MCF 10A (cell line): ENCODE measurements at regions not wholly inside any gene's neighbourhood (a gene's known extent, or its start where the extent isn't known, plus 50 kb on each side); places are given as distances from the start of the nearest gene placed in this dataset.

Experiments
- BruUV-seq: library from RNA; stranded (reverse); fragments of 400-500 nt; replicated peaks from 2 replicates; lab custom pipeline; 2021; lab: Mats Ljungman, UMichigan
- CTCF ChIA-PET: fragments of 300-600 bp; sonication (Branson Sonifier 250); formaldehyde crosslinking; extraction: SDS; loops from one replicate; lab custom pipeline; 2021; ENCODE audit warnings: antibody characterized with exemption, inconsistent platforms; lab: Yijun Ruan, JAX
- POLR2A ChIA-PET: fragments of 300-600, 350-650 bp; sonication (Branson Sonifier 250); formaldehyde crosslinking; extraction: SDS; loops from one replicate; lab custom pipeline; 2020; ENCODE audit warnings: antibody characterized with exemption, inconsistent platforms; lab: Yijun Ruan, JAX
- DNase-seq: peaks from one replicate; pipeline ENCODE4 v3.0.0-alpha.2; 2018; ENCODE audit not compliant: unreplicated experiment
- H3K27ac Mint-ChIP-seq: one replicate; pipeline ENCODE4 v1.8.0; 2022; ENCODE audit warnings: mild to moderate bottlenecking, low read depth, mixed read lengths; ENCODE audit not compliant: unreplicated experiment
- H3K27me3 Mint-ChIP-seq: one replicate; pipeline ENCODE4 v1.8.0; 2022; ENCODE audit warnings: mixed read lengths; ENCODE audit not compliant: insufficient read depth, unreplicated experiment
- H3K36me3 Mint-ChIP-seq: one replicate; pipeline ENCODE4 v1.8.0; 2022; ENCODE audit warnings: mild to moderate bottlenecking, moderate library complexity, mixed read lengths; ENCODE audit not compliant: insufficient read depth, unreplicated experiment
- H3K4me1 Mint-ChIP-seq: one replicate; pipeline ENCODE4 v1.8.0; 2022; ENCODE audit warnings: mixed read lengths; ENCODE audit not compliant: insufficient read depth, unreplicated experiment
- H3K4me3 Mint-ChIP-seq: one replicate; pipeline ENCODE4 v1.8.0; 2022; ENCODE audit warnings: mild to moderate bottlenecking, moderate library complexity, mixed read lengths; ENCODE audit not compliant: unreplicated experiment
- H3K9me3 Mint-ChIP-seq: one replicate; pipeline ENCODE4 v1.8.0; 2022; ENCODE audit warnings: mixed read lengths; ENCODE audit not compliant: unreplicated experiment
- intact Hi-C: fragments of 100-400 bp; cut with micrococcal nuclease; formaldehyde crosslinking; loops from 2 replicates; pipeline ENCODE4 v1.14.1; 2022
- TF ChIP-seq, protein P1 (sequence below): fragments of 200-600 bp; IDR thresholded peaks from one replicate; pipeline ENCODE4 v1.8.0; 2022; ENCODE audit warnings: antibody characterized with exemption, mild to moderate bottlenecking; ENCODE audit not compliant: unreplicated experiment

DNA sequence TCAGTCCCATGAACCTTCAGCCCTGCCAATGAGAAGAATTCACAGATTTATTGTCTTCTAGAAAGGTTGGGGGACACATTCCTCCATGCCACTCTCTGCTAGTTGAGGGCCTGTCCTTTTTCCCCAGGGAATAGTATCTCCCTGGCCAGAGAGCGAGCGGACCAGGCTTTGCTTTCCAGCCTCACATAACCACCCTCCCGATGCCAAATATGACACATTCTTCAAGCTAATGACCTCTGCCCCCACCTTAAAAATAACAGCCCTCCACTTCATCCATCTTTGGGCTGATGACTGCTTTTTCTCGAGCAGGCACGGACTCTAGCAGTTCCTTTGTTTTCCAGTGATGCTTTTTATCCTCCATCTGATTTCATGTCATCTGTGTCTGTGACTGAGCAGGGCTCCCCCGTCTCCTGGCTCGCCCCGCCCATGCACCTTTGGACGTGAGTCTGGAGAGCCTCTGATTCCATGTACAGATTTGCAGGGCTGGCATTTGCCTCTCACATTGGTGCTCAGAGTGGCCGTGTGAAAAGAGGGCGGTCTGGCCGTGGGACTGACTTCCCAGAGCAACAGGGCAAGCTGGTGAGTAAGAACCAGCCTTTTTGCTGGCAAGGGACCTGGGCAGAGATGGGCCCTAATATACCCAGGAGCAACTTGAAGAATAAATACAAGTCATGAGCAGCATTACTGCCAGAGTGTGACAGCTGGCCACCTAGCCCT lies 279.8 kb downstream of the BCOR start:
- TF ChIP-seq, protein P1, sequence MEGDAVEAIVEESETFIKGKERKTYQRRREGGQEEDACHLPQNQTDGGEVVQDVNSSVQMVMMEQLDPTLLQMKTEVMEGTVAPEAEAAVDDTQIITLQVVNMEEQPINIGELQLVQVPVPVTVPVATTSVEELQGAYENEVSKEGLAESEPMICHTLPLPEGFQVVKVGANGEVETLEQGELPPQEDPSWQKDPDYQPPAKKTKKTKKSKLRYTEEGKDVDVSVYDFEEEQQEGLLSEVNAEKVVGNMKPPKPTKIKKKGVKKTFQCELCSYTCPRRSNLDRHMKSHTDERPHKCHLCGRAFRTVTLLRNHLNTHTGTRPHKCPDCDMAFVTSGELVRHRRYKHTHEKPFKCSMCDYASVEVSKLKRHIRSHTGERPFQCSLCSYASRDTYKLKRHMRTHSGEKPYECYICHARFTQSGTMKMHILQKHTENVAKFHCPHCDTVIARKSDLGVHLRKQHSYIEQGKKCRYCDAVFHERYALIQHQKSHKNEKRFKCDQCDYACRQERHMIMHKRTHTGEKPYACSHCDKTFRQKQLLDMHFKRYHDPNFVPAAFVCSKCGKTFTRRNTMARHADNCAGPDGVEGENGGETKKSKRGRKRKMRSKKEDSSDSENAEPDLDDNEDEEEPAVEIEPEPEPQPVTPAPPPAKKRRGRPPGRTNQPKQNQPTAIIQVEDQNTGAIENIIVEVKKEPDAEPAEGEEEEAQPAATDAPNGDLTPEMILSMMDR = no peak
- ChIA-PET CTCF (interaction anchor here (0.6 kb wide), 1 partner anchor 317 kb away, joined by 4 read pairs; no protein-coding TSS in a partner anchor), POLR2A (no interaction called here)
- BruUV-seq = no TSS peak
- no peak overlapping the region for H3K27ac Mint-ChIP-seq
- peaks cover 45% of the 10 kb centered on the region for H3K27me3 Mint-ChIP-seq
- no peaks in the 10 kb centered on the region for H3K36me3 Mint-ChIP-seq
- no peak overlapping the region for H3K4me3 Mint-ChIP-seq
- intact Hi-C loops = no loop called here
- no peaks in the 10 kb centered on the region for H3K9me3 Mint-ChIP-seq
- no peak for DNase-seq
- peaks cover 13% of the 10 kb centered on the region for H3K4me1 Mint-ChIP-seq

DNA sequence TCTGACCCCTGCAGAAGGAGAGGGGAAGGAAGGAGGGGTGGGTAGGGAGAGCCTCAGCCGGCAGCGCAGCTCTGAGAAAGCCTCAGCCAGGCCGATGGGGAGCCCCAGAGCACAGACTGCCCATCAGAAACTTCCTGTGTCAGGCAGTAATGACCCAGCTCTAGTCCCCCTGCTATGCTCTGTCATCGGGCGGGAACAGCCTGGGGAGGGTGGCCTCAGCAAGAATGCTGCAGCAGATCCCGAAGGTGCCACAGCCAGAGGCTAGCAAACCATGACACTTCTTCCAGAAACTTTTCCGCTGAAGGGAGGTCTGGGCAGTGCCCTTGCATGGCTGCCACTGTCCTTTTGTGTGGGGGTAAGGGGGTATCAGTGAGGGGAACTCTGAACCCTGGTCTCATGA lies 279.0 kb downstream of the BCOR start:
- DNase-seq = no peak
- H3K4me3 Mint-ChIP-seq = no peak overlapping the region
- ChIA-PET CTCF (interaction anchor here (0.6 to 1.0 kb wide), 3 partner anchors 9 to 438 kb away, joined by 3 to 6 read pairs (median 4); no protein-coding TSS in a partner anchor), POLR2A (no interaction called here)
- peaks cover 45% of the 10 kb centered on the region for H3K27me3 Mint-ChIP-seq
- no peak overlapping the region for H3K27ac Mint-ChIP-seq
- intact Hi-C loops = no loop called here
- H3K4me1 Mint-ChIP-seq = peaks cover 7% of the 10 kb centered on the region
- TF ChIP-seq, protein P1 = no peak
- H3K36me3 Mint-ChIP-seq = no peaks in the 10 kb centered on the region
- no TSS peak for BruUV-seq
- H3K9me3 Mint-ChIP-seq = no peaks in the 10 kb centered on the region

- H3K36me3 Mint-ChIP-seq = no peaks in the 10 kb centered on the region
- H3K27me3 Mint-ChIP-seq = peaks cover 54% of the 10 kb centered on the region
- intact Hi-C loops = no loop called here
- DNase-seq = no peak
- no peak overlapping the region for H3K4me3 Mint-ChIP-seq
- no peaks in the 10 kb centered on the region for H3K4me1 Mint-ChIP-seq
- TF ChIP-seq, protein P1 = no peak
- ChIA-PET POLR2A (no interaction called here), CTCF (no interaction called here)
- H3K27ac Mint-ChIP-seq = no peak overlapping the region
- no TSS peak for BruUV-seq
- no peaks in the 10 kb centered on the region for H3K9me3 Mint-ChIP-seq
Measured at GRCh38 chrX:39819921-39820849, 277.6 kb downstream of the BCOR start.
